HG03108 (cell line): ENCODE measurements at regions not wholly inside any gene's neighbourhood (a gene's known extent, or its start where the extent isn't known, plus 50 kb on each side); places are given as distances from the start of the nearest gene placed in this dataset.
"Not testable (repeated sequence)": the region's sequence is repeated elsewhere in the genome, so short reads cannot be mapped to it uniquely, and the experiment has no call there.

Source experiments
- ATAC-seq: cut with Tn5 transposase; IDR thresholded peaks from one replicate; pipeline ENCODE4 v1.9.1; 2021; ENCODE audit warnings: moderate library complexity; ENCODE audit not compliant: unreplicated experiment

GRCh38 chrX:115909017-115909416, 261.5 kb upstream of the AGTR2 start:
- no peak for ATAC-seq

GRCh38 chrX:115911967-115912366, 258.6 kb upstream of the AGTR2 start:
- ATAC-seq, result no peak

GRCh38 chrX:115912372-115912897, 258.1 kb upstream of the AGTR2 start:
- ATAC-seq, result peak; percentile 92

DNA sequence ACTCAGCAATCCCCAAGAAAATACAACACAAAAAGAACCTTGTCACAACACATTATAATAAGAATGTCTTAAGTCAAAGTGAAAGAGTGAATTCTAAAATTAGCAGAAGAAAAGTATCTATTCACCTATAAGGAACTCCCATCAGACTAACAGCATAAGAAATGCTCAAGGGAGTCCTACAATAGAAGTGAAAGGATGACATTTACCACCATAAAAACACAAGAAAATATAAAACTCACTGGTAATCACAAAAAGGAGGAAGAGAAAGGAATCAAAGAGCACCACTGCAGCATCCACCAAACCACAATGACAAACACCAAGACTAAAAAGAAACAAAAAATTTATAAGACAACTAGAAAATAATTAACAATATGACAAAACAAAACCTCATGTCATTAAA, 257.0 kb upstream of the AGTR2 start:
- ATAC-seq, result peak; percentile 55

GRCh38 chrX:115915625-115916024, 254.9 kb upstream of the AGTR2 start:
- not testable (repeated sequence) for ATAC-seq

DNA sequence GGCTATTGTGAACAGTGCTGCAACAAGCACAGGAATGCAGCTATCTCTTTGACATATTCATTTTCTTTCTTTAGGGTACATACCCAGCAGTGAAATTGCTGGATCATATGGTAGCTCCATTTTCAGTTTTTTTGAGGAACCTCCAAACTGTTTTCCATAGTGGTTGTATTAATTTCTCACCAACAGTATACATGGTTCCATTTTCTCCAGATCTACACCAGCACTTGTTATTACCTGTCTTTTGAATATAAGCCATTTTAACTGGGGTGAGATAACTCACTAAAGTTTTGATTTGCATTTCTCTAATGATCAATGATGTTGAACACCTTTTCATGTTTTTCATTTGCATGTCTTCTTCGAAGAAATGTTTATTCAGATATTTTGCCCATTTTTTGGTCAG, 241.1 kb upstream of the AGTR2 start:
- ATAC-seq, result no peak

- no peak for ATAC-seq
Observed at GRCh38 chrX:115936008-115936407, 234.5 kb upstream of the AGTR2 start.

DNA sequence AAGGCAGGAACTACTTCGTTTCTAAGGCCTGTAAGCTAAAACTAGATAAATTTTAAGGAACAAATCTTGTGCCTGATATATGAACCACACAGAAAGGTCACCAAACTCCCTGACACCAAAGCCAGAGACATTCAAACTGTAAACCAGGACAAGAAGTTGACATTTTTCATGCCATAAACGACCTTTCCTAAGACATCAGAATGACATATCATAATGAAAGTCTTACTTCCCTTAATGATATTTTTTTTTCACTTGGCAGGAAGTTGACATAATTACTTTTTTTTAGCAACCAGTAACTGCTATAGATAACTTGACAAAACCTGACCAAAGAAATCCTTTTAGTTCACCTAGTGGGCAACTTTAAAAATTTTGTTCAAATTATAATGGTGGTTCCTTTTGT, 231.5 kb upstream of the AGTR2 start:
- peak; percentile 55 for ATAC-seq

DNA sequence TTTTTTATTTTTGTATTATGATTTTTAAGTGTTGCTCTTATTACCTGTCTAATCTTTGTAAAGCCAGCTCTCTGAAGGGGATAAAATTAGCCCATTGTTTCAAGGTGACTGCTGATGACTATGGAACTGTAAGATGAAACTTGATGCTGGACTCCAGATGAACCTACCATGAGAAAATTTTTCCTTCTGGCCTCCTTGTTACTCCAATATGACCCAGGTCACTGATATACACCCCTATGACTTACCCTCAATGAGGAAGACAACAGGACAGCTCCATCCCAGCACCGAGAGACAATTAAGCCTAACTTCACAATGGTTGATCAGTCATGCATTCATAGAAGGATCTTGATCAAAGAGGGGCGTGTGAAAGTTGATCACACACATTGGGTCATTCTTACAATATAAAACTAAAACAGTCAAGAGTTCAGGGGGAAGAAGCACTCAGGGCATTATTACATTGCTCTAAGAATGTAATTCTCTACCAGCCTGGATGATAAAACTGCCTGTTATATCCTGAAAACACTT, 230.8 kb upstream of the AGTR2 start:
- no peak for ATAC-seq

DNA sequence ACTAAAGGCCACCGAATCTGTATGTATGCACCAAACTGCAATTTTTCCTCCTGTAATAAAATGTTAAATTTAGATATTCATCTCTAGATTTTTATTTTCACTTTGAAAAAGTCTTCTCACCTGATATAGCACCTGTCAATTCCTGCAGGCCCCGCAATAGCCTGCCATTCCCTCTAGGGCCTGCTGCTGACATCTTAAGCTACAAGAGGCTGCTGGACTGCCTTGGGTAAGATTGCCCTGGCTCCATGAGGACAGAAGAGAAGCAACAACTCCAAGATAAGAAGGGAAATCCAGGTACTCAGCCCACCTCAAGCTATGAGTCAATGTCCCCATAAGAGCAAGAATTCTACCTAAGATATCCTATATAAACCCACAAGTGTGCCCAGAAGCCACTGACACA, 230.2 kb upstream of the AGTR2 start:
- ATAC-seq, result peak; percentile 22

DNA sequence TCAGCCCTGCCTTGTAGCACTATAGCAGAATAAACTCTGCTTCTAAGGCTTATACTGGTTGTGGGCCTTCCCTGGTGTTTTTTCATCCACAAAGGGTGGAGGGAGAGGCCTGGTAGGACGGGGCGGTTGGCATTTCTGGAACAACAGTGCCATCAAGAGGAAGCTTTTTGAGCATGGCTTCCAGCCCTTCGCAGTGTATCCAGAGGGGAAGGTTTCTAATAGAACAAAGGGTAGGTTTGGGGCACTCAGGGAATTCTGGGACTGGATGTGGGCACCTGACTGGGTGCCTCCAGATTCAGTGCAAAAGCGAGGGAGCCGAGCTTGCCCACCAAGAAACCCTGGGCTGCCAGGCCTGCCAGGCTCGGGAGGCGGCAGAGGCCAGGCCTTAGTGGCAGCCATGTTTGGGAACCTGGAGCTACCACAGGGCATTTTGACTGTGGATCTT, 229.6 kb upstream of the AGTR2 start:
- ATAC-seq, result peak; percentile 78

- ATAC-seq, result no peak
Observed at GRCh38 chrX:115941388-115941787, 229.2 kb upstream of the AGTR2 start.

- ATAC-seq, result no peak
Observed at GRCh38 chrX:115946059-115946458, 224.5 kb upstream of the AGTR2 start.

GRCh38 chrX:115948018-115948923, 222.3 kb upstream of the AGTR2 start:
- no peak for ATAC-seq

DNA sequence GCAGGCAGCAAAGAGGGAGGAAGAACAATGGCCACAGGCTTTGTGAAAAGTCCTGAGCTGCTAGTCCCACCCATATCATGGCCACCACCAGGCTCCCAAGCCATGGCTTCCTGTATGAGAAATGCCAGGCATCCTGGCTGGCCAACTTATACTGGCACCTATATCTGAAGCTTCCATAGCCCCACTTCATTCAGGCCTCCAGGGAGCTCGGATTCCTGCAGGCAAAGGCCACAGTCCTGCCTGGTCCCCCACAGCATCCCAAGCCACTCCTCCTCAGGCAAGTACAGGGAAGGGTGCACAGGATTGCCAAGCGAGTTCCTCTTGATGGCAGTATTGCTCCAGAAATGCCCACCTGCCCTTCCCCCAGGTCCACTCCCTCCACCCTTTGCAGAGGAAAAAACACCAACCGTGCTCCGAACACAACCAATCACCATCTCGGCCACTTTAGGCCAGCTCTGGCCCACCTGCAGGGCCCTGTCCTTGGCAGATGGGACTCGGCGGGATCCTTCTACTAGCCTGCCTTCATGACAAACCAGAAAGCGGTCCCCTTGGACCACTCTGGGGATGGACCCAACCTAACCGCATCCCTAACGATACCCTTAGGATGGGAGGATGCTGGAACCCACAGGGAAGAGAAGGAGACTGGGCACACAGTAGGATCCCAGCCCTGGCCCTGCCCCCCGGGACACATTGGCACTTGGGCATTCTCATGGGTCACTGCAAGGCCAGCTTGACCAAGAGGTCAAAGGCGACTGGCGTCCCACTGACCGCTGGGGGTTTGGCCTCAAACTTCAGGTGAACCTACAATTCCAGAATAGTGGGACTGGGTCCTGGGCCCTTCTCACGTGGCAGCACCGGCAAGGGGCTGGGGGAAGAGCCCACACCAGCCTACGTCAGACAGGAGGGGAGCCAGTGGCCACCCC, 220.4 kb upstream of the AGTR2 start:
- ATAC-seq, result no peak

GRCh38 chrX:115952417-115953092, 218.0 kb upstream of the AGTR2 start:
- ATAC-seq, result no peak

GRCh38 chrX:115957862-115958490, 212.6 kb upstream of the AGTR2 start:
- ATAC-seq, result no peak

DNA sequence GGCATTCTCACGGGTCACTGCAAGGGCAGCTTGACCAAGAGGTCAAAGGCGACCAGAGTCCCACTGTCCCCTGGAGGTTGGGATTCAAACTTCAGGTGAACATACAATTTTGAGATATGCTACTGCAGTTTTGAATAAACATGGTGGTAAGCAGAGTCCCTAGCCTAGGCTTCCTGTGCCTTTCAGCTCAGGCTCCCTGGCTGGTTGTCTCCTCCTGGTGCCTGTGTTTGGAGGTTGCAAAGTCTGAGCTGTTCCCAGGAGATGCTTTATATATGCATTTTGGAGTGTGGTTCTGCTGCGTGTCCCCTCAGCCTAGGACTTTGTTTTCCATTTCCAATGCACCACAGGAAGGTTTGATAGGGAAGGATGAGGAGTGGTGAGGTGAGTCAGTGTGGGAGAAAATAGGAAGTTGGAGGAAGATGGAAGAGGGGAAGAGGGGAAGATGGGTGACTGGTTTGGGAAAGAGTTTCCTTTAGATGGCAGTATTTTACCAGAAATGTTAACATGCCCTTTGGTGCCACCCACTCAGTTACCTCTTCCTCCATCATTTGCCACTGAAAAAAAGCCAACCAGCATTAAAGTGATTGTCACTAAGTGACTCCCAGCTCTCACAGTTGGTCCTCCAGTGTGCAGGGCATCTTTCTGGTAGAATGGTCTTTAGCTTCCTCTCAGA, 211.7 kb upstream of the AGTR2 start:
- ATAC-seq, result no peak

- no peak for ATAC-seq
Observed at GRCh38 chrX:115960440-115961084, 210.0 kb upstream of the AGTR2 start.
